Gastroesophageal sphincter (tissue), 4 donors: ENCODE measurements at regions not wholly inside any gene's neighbourhood (a gene's known extent, or its start where the extent isn't known, plus 50 kb on each side); places are given as distances from the start of the nearest gene placed in this dataset.

Experiments used
- ATAC-seq: fragments of 150-250 bp; one replicate; pipeline ENCODE4 v1.9.1; 2016; ENCODE audit warnings: mild to moderate bottlenecking, moderate library complexity
- H3K27ac ChIP-seq, 4 donors: fragments of 200-600 bp; sonication (generic) in 3 of 4; 1 replicate in 3 of 4; 2 replicates in 1 of 4; pipeline ENCODE4 v1.5.1; 2016 to 2019
- H3K27me3 ChIP-seq: fragments of 200-600 bp; sonication (generic); one replicate; pipeline ENCODE4 v1.5.1; 2019
- H3K36me3 ChIP-seq, 2 donors: fragments of 200-600 bp; sonication (generic); one replicate each; pipeline ENCODE4 v1.5.1; 2019; ENCODE audit warnings: control low read depth in 1 of 2
- H3K4me1 ChIP-seq, 3 donors: fragments of 200-600 bp; sonication (generic); 1 replicate in 2 of 3; 2 replicates in 1 of 3; pipeline ENCODE4 v1.5.1; 2016 to 2019; ENCODE audit warnings: control low read depth in 2 of 3
- H3K4me3 ChIP-seq, 2 donors: fragments of 200-600 bp; sonication (generic); one replicate each; pipeline ENCODE4 v1.5.1; 2019; ENCODE audit warnings: mild to moderate bottlenecking in 1 of 2, moderate library complexity in 1 of 2
- H3K9me3 ChIP-seq, 3 donors: fragments of 200-600 bp; sonication (generic); one replicate each; pipeline ENCODE4 v1.5.1; 2017 to 2019; ENCODE audit warnings: control low read depth in 2 of 3
- EP300 ChIP-seq: sonication (generic); formaldehyde crosslinking; IDR thresholded peaks from one replicate; pipeline ENCODE4 v1.6.1; 2017; ENCODE audit warnings: antibody characterized with exemption, mild to moderate bottlenecking
- POLR2A ChIP-seq, 2 donors: fragments of 450-650 bp; IDR thresholded peaks; one replicate each; pipeline ENCODE4 v1.6.1; 2017; ENCODE audit warnings: antibody characterized with exemption in 2 of 2, mild to moderate bottlenecking in 2 of 2, moderate library complexity in 1 of 2
- POLR2AphosphoS5 ChIP-seq: sonication (generic); formaldehyde crosslinking; IDR thresholded peaks from one replicate; pipeline ENCODE4 v1.6.1; 2017; ENCODE audit warnings: antibody characterized with exemption
- WGBS, 2 donors: methylation state at CpG; one replicate each; pipeline ENCODE4 v1.1.5; 2018; ENCODE audit warnings: low coverage in 1 of 2; 5-methylcytosine and 5-hydroxymethylcytosine counted together
- small RNA-seq, 4 donors: library from RNA; depleted of rRNA; stranded (forward); fragments of <200 nt; gene quantifications; one replicate each; pipeline ENCODE3, GENCODE V24; 2016
- TF ChIP-seq, protein P1 (sequence below), 4 experiments: fragments of 200-600 bp in 2 of 4; fragments of 450-650 bp in 2 of 4; sonication (generic) in 1 of 4; IDR thresholded peaks; one replicate each; pipeline ENCODE4 v1.5.1; 2017 to 2019; ENCODE audit warnings: antibody characterized with exemption in 4 of 4, mild to moderate bottlenecking in 2 of 4, moderate library complexity in 2 of 4

GRCh38 chrX:147847999-147848398 is 63.7 kb upstream of the FMR1 start:
- no peak for TF ChIP-seq EP300
- TF ChIP-seq, protein P1, sequence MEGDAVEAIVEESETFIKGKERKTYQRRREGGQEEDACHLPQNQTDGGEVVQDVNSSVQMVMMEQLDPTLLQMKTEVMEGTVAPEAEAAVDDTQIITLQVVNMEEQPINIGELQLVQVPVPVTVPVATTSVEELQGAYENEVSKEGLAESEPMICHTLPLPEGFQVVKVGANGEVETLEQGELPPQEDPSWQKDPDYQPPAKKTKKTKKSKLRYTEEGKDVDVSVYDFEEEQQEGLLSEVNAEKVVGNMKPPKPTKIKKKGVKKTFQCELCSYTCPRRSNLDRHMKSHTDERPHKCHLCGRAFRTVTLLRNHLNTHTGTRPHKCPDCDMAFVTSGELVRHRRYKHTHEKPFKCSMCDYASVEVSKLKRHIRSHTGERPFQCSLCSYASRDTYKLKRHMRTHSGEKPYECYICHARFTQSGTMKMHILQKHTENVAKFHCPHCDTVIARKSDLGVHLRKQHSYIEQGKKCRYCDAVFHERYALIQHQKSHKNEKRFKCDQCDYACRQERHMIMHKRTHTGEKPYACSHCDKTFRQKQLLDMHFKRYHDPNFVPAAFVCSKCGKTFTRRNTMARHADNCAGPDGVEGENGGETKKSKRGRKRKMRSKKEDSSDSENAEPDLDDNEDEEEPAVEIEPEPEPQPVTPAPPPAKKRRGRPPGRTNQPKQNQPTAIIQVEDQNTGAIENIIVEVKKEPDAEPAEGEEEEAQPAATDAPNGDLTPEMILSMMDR (IDR thresholded peaks at IDR 0.05): no peak
- TF ChIP-seq POLR2AphosphoS5: no peak
- TF ChIP-seq POLR2A (IDR thresholded peaks at IDR 0.05): no peak
- no peaks in the 10 kb centered on the region for H3K36me3 ChIP-seq
- no peaks in the 10 kb centered on the region for H3K27me3 ChIP-seq
- no peak overlapping the region for H3K4me3 ChIP-seq
- no peaks in the 10 kb centered on the region for H3K4me1 ChIP-seq
- no peak for ATAC-seq
- WGBS, 2 donors: 10 to 29% methylated on average over 6 of the region's 7 CpGs
- no peaks in the 10 kb centered on the region for H3K9me3 ChIP-seq
- H3K27ac ChIP-seq: no peak overlapping the region

DNA sequence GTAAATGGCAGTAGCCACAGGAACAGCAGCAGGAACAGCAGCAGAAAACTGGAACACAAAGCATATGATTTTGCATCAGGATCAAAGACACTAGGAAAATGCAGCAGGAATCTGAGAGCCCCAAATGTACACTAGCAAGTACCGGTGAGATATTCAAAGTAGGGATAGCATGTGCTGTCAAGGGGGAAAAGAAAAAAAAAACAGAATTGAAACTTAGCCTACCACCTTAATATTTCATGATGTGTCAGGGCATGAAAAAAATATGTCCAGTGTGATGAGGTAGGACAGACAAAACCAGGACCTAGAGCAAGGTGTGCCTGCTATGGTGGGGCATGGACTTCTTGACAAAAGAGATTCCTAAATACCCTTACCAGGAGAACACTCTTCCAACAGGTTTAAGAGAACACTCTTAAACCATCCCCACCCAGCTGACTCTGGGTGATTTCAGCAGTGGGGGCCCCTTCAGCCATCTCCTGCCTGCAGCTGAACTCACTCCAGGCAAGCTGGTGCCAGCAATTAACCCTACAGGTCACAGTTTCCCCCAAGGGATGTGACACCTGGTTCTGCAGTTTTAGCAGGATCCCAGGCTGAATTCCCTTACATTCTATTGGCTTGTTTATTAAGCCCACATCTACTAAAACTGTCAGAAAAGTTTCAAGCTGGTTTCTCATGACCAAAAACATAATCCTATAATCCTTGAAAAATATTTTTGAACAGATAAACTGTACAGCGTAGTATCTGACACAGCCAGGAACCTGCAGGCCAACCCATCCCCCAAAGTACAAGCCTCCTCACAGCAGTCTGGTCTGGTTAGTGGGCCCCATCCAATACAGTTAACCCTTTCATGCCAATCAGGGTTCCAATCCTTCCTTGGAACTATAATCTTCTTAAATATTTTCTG is 62.9 kb upstream of the FMR1 start:
- no peak for ATAC-seq
- no peaks in the 10 kb centered on the region for H3K4me1 ChIP-seq
- TF ChIP-seq EP300 (no peak), POLR2AphosphoS5 (no peak), POLR2A (IDR thresholded peaks at IDR 0.05) (no peak)
- TF ChIP-seq, protein P1 (IDR thresholded peaks at IDR 0.05): no peak
- 60 to 68% methylated on average over 1 to 2 of the region's 2 CpGs for WGBS, 2 donors
- H3K4me3 ChIP-seq: no peak overlapping the region
- H3K9me3 ChIP-seq: no peaks in the 10 kb centered on the region
- no peaks in the 10 kb centered on the region for H3K27me3 ChIP-seq
- no peak overlapping the region for H3K27ac ChIP-seq
- H3K36me3 ChIP-seq: no peaks in the 10 kb centered on the region

GRCh38 chrX:147850875-147851274 is 60.8 kb upstream of the FMR1 start:
- Histone ChIP-seq H3K27me3 (no peaks in the 10 kb centered on the region), H3K27ac (no peak overlapping the region), H3K4me1 (no peaks in the 10 kb centered on the region), H3K4me3 (no peak overlapping the region), H3K9me3 (no peaks in the 10 kb centered on the region), H3K36me3 (no peaks in the 10 kb centered on the region)
- 54 to 60% methylated on average over 3 of the region's 3 CpGs for WGBS, 2 donors
- TF ChIP-seq POLR2AphosphoS5: no peak
- TF ChIP-seq EP300: no peak
- TF ChIP-seq POLR2A (IDR thresholded peaks at IDR 0.05): no peak
- TF ChIP-seq, protein P1 (IDR thresholded peaks at IDR 0.05): no peak
- ATAC-seq: no peak

- Histone ChIP-seq H3K9me3 (no peaks in the 10 kb centered on the region), H3K4me3 (no peak overlapping the region), H3K27me3 (no peaks in the 10 kb centered on the region), H3K4me1 (no peaks in the 10 kb centered on the region), H3K27ac (no peak overlapping the region), H3K36me3 (no peaks in the 10 kb centered on the region)
- no peak for TF ChIP-seq POLR2AphosphoS5
- no peak for TF ChIP-seq POLR2A (IDR thresholded peaks at IDR 0.05)
- ATAC-seq: no peak
- WGBS, 2 donors: 50% methylated on average over 1 of the region's 2 CpGs; no CpG with 5 or more reads in 1 of the 2 donors
Measured at GRCh38 chrX:147853701-147854100, 58.0 kb upstream of the FMR1 start.

- Histone ChIP-seq H3K9me3 (no peaks in the 10 kb centered on the region), H3K4me1 (no peaks in the 10 kb centered on the region), H3K27me3 (no peaks in the 10 kb centered on the region), H3K36me3 (no peaks in the 10 kb centered on the region), H3K27ac (no peak overlapping the region), H3K4me3 (no peak overlapping the region)
- 44 to 50% methylated on average over 2 of the region's 2 CpGs for WGBS, 2 donors
- no peak for TF ChIP-seq POLR2A (IDR thresholded peaks at IDR 0.05)
- TF ChIP-seq, protein P1 (IDR thresholded peaks at IDR 0.05): no peak
- ATAC-seq: no peak
Measured at GRCh38 chrX:147859666-147860065, 52.1 kb upstream of the FMR1 start.

Small RNA genes in the stretch of these regions (small RNA-seq; reads per million reads assigned to genes)
- gene AC016925.1 (0 reads per million in 4 donors), gene AC016925.2 (0 reads per million in 4 donors), gene AL009048.1 (0 reads per million in 4 donors), gene AL096861.1 (0 reads per million in 4 donors), gene RNU6-382P (0 reads per million in 4 donors)
